Panc1 (cell line): ENCODE measurements at regions not wholly inside any gene's neighbourhood (a gene's known extent, or its start where the extent isn't known, plus 50 kb on each side); places are given as distances from the start of the nearest gene placed in this dataset.

Experiments used
- ATAC-seq: fragments of 200-7000 bp; cut with Tn5 transposase; 2 replicates; pipeline ENCODE4 v1.9.1; 2020; ENCODE audit warnings: mild to moderate bottlenecking, moderate library complexity
- BruUV-seq: library from RNA; stranded (reverse); fragments of 400-500 nt; replicated peaks from 2 replicates; lab custom pipeline; 2021; lab: Mats Ljungman, UMichigan
- CTCF ChIA-PET: fragments of 300-600 bp; sonication (Branson Sonifier 250); formaldehyde crosslinking; loops from one replicate; lab custom pipeline; 2022; ENCODE audit warnings: antibody characterized with exemption; lab: Charles Lee
- POLR2A ChIA-PET: fragments of 300-600 bp; sonication (Branson Sonifier 250); formaldehyde crosslinking; loops from one replicate; lab custom pipeline; 2022; ENCODE audit warnings: antibody characterized with exemption; lab: Charles Lee
- DNase-seq: peaks from one replicate; pipeline ENCODE4 v3.0.0-alpha.2; 2010; ENCODE audit warnings: low read depth, low spot score
- H3K27ac ChIP-seq: 2 replicates; pipeline ENCODE4 v1.5.1; 2011; ENCODE audit warnings: mild to moderate bottlenecking, low read length, inconsistent platforms
- H3K27me3 ChIP-seq: fragments of 200-500 bp; sonication (Bioruptor generic); 2 replicates; pipeline ENCODE4 v1.6.0; 2014; ENCODE audit warnings: low read length, inconsistent platforms; ENCODE audit not compliant: control insufficient read depth, insufficient read depth
- H3K36me3 ChIP-seq: fragments of 200-500 bp; sonication (Bioruptor generic); 2 replicates; pipeline ENCODE4 v1.5.1; 2014; ENCODE audit warnings: inconsistent platforms, mild to moderate bottlenecking, low read length, moderate library complexity; ENCODE audit not compliant: control insufficient read depth, insufficient read depth
- H3K4me1 ChIP-seq: 2 replicates; pipeline ENCODE4 v1.5.1; 2011; ENCODE audit warnings: inconsistent platforms, mild to moderate bottlenecking, low read length, moderate library complexity; ENCODE audit not compliant: control insufficient read depth, insufficient read depth
- H3K4me3 ChIP-seq, 2 experiments: 2 replicates each; pipeline ENCODE4 v1.5.1; 2011 to 2012; ENCODE audit warnings: low read depth in 2 of 2, low read length in 2 of 2, mild to moderate bottlenecking in 2 of 2, inconsistent platforms in 1 of 2, moderate library complexity in 1 of 2
- H3K9me3 ChIP-seq: fragments of 200-500 bp; sonication (Bioruptor generic); 2 replicates; pipeline ENCODE4 v1.5.1; 2014; ENCODE audit warnings: low read depth, mild to moderate bottlenecking, inconsistent platforms, low read length, moderate library complexity; ENCODE audit not compliant: control insufficient read depth, insufficient read depth
- POLR2AphosphoS5 ChIP-seq: IDR thresholded peaks from 2 replicates; pipeline ENCODE4 v1.6.1; 2012; ENCODE audit warnings: mild to moderate bottlenecking, low read depth, low read length, moderate library complexity
- SIN3A ChIP-seq: IDR thresholded peaks from 2 replicates; pipeline ENCODE4 v1.6.1; 2012; ENCODE audit warnings: low read depth, mild to moderate bottlenecking, low read length, moderate library complexity, borderline replicate concordance; ENCODE audit not compliant: insufficient read depth
- TCF7L2 ChIP-seq: IDR thresholded peaks from 2 replicates; pipeline ENCODE4 v1.6.1; 2011; ENCODE audit warnings: mild to moderate bottlenecking, low read depth, low read length, inconsistent platforms
- in situ Hi-C: cut with HindIII; loops from 2 replicates; pipeline ENCODE4 v1.10.0; 2016; ENCODE audit warnings: low sequenced_read_pairs, low pct_unique_long_range_greater_than_20kb
- intact Hi-C: fragments of 100-400 bp; cut with micrococcal nuclease; formaldehyde crosslinking; loops from one replicate; pipeline ENCODE4 v1.10.0; 2022; ENCODE audit not compliant: unreplicated experiment
- TF ChIP-seq, protein P1 (sequence below): fragments of 450-650 bp; IDR thresholded peaks from 2 replicates; pipeline ENCODE4 v1.5.1; 2017; ENCODE audit warnings: mild to moderate bottlenecking
- TF ChIP-seq, protein P2 (sequence below), 2 experiments: IDR thresholded peaks; 2 replicates each; pipeline ENCODE4 v1.6.1; 2011 to 2012; ENCODE audit warnings: low read depth in 2 of 2, control low read depth in 1 of 2, low read length in 1 of 2, mild to moderate bottlenecking in 1 of 2, moderate library complexity in 1 of 2; ENCODE audit not compliant: insufficient read depth in 1 of 2

DNA sequence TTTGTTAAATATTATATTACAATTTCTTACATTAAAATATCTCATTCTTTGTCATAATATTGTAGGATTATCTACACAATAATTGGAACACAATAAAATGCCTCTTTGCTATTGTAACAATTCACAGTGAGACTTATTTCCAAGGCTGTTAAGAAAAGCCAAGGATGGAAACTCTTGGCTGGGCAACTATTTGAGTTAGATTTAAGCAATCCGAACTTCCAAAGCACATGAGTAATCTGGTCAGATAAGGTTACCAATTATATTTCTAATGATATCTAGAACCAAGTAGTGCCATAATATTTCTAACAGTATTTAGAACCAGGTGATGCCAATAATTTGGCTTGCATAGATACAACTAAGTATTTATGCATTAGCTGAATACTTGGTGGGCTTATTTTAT is 154.7 kb upstream of the KCNK2 start:
- in situ Hi-C loops, result no loop called here
- ChIA-PET POLR2A (no interaction called here), CTCF (no interaction called here)
- TF ChIP-seq, protein P1, sequence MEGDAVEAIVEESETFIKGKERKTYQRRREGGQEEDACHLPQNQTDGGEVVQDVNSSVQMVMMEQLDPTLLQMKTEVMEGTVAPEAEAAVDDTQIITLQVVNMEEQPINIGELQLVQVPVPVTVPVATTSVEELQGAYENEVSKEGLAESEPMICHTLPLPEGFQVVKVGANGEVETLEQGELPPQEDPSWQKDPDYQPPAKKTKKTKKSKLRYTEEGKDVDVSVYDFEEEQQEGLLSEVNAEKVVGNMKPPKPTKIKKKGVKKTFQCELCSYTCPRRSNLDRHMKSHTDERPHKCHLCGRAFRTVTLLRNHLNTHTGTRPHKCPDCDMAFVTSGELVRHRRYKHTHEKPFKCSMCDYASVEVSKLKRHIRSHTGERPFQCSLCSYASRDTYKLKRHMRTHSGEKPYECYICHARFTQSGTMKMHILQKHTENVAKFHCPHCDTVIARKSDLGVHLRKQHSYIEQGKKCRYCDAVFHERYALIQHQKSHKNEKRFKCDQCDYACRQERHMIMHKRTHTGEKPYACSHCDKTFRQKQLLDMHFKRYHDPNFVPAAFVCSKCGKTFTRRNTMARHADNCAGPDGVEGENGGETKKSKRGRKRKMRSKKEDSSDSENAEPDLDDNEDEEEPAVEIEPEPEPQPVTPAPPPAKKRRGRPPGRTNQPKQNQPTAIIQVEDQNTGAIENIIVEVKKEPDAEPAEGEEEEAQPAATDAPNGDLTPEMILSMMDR, result no peak
- TF ChIP-seq TCF7L2 (no peak), SIN3A (no peak), POLR2AphosphoS5 (no peak)
- TF ChIP-seq, protein P2, sequence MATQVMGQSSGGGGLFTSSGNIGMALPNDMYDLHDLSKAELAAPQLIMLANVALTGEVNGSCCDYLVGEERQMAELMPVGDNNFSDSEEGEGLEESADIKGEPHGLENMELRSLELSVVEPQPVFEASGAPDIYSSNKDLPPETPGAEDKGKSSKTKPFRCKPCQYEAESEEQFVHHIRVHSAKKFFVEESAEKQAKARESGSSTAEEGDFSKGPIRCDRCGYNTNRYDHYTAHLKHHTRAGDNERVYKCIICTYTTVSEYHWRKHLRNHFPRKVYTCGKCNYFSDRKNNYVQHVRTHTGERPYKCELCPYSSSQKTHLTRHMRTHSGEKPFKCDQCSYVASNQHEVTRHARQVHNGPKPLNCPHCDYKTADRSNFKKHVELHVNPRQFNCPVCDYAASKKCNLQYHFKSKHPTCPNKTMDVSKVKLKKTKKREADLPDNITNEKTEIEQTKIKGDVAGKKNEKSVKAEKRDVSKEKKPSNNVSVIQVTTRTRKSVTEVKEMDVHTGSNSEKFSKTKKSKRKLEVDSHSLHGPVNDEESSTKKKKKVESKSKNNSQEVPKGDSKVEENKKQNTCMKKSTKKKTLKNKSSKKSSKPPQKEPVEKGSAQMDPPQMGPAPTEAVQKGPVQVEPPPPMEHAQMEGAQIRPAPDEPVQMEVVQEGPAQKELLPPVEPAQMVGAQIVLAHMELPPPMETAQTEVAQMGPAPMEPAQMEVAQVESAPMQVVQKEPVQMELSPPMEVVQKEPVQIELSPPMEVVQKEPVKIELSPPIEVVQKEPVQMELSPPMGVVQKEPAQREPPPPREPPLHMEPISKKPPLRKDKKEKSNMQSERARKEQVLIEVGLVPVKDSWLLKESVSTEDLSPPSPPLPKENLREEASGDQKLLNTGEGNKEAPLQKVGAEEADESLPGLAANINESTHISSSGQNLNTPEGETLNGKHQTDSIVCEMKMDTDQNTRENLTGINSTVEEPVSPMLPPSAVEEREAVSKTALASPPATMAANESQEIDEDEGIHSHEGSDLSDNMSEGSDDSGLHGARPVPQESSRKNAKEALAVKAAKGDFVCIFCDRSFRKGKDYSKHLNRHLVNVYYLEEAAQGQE (IDR thresholded peaks at IDR 0.05; ENCODE audit: insufficient read depth in 1 of 2, low read depth in 2 of 2, low read length in 1 of 2), result no peak
- intact Hi-C loops, result no loop called here
- H3K27me3 ChIP-seq, result no peaks in the 10 kb centered on the region
- DNase-seq (no peak), ATAC-seq (no peak)
- no peak overlapping the region for H3K4me3 ChIP-seq
- BruUV-seq, result no TSS peak
- H3K27ac ChIP-seq, result no peak overlapping the region
- no peaks in the 10 kb centered on the region for H3K36me3 ChIP-seq
- H3K4me1 ChIP-seq, result no peaks in the 10 kb centered on the region
- no peaks in the 10 kb centered on the region for H3K9me3 ChIP-seq

DNA sequence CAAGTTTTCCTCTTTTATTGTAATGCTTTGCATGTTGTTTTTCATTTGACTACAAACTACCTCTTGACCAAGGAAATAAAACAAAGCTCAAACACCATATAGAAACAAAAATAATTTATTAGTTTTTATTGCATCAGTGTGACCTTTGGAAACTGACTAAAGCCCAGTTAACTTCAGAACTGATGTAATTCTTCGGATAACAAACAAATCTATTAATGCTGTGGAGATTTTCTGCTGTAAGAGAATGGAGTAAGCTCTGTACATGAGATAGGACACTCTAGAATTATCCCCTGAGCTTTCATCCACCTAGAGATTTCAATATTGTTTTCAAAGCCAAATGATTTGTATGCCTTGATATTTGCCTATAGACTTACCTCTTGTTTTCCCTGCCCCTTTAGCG is 154.0 kb upstream of the KCNK2 start:
- ATAC-seq (no peak), DNase-seq (no peak)
- Histone ChIP-seq H3K4me1 (no peaks in the 10 kb centered on the region), H3K27ac (no peak overlapping the region), H3K36me3 (no peaks in the 10 kb centered on the region), H3K27me3 (no peaks in the 10 kb centered on the region), H3K4me3 (no peak overlapping the region), H3K9me3 (no peaks in the 10 kb centered on the region)
- CTCF ChIA-PET, result no interaction called here
- no peak for TF ChIP-seq POLR2AphosphoS5
- TF ChIP-seq, protein P1, result no peak
- TF ChIP-seq, protein P2 (IDR thresholded peaks at IDR 0.05; ENCODE audit: insufficient read depth in 1 of 2, low read depth in 2 of 2, low read length in 1 of 2), result no peak
- TF ChIP-seq TCF7L2, result no peak
- TF ChIP-seq SIN3A, result no peak
- intact Hi-C loops, result no loop called here
- BruUV-seq, result no TSS peak
- POLR2A ChIA-PET, result no interaction called here
- in situ Hi-C loops, result no loop called here
